HG03060 (cell line): ENCODE measurements at regions not wholly inside any gene's neighbourhood (a gene's known extent, or its start where the extent isn't known, plus 50 kb on each side); places are given as distances from the start of the nearest gene placed in this dataset.
"Not testable (repeated sequence)": the region's sequence is repeated elsewhere in the genome, so short reads cannot be mapped to it uniquely, and the experiment has no call there.

Experiments used
- ATAC-seq: cut with Tn5 transposase; IDR thresholded peaks from one replicate; pipeline ENCODE4 v1.9.1; 2021; ENCODE audit warnings: low read depth, moderate number of reproducible peaks; ENCODE audit not compliant: unreplicated experiment

DNA sequence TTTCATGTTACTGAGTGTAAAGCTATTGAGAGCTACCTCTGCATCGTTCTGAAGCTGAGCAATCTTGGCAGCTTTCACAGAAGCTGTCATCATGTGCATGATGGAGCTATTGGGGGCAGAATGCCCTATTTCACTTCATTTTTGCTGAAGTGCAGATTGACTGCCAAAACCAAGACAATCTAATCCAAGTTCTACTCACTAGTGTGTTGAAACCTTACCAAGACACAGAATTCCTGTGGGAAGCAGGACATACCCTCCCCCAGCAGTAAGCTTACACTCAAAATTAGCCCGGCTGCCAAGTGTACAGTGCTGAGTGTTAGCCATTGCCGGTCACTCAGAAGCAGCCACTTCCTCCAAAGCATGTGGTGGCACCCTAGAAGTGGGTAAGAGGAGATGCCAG lies 177.3 kb upstream of the TENT5A start:
- ATAC-seq = no peak

DNA sequence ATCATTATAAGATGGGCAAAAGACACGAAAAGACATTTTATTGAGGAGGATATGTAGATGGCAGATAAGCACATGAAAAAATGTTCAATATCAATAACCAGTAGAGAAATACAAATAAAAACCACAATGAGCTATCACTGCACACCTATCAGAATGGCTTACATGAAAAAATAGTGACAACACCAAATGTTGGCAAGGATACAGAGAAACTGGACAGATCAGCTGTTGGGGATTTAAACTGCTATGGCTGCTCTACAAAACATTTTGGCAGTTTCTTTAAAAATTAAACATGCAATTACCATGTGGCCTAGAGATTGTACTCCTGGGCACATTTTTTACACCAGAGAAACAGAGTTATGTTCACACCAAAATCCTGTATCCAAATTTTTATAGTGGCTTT lies 172.7 kb upstream of the TENT5A start:
- no peak for ATAC-seq

DNA sequence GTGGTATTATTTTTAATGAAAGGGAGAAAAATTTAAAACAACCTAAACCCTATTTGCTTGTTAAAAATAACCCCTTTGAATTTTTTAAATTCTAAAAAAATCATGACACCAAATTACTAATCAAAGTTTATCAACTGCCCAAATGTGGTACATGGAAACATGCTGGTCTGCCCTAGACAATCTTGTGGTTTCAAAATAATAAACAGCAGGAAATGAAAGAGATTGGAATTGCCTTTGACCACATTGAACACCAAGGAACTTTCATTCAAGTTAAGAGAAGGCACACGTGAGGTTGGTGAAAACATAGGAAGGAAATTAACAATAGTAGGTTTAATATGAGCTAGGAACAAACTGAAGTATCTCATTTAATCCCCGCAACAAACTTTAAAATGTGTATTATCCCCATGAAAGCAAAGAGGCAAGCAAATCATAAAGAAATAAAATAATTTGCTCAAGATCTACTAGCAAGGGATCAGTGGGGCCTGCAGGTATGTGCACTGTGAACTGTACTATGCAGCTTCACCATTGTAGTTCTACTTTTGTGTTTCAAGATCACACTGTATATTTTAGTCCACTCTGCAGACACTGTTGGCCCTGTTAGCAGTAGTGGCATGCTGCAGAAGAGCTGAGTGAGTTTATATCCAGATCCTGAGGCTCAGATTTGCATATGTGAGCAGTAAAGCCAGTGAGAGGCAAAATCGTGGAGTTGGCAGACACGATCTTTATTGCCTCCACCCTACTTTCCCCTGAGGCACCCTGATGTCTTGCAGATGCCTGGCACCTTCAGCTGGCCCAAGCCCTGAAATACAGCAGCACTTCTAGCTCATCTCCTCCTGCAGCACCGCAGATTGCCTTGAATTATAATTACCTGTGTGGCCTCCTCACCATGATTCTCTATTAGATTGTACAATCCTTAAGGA lies 157.8 kb upstream of the TENT5A start:
- ATAC-seq = no peak

DNA sequence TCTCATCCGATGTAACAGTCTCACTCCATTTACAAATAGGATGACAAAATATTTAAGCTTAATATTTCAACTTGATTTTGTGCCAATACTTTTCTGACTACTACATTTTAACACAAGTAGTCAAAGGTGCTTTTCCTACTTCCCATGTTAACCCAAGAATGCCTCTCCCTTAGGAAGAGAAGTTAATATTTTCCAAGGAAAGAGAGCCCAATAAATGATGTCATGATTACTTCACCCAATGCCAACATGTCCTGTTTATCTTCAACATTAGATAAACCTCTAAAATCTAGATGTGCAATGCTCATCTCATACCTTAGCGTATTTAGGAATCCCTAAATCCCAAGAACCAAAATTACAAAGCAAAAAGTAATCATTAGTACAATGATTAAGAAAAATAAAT lies 156.7 kb upstream of the TENT5A start:
- no peak for ATAC-seq

DNA sequence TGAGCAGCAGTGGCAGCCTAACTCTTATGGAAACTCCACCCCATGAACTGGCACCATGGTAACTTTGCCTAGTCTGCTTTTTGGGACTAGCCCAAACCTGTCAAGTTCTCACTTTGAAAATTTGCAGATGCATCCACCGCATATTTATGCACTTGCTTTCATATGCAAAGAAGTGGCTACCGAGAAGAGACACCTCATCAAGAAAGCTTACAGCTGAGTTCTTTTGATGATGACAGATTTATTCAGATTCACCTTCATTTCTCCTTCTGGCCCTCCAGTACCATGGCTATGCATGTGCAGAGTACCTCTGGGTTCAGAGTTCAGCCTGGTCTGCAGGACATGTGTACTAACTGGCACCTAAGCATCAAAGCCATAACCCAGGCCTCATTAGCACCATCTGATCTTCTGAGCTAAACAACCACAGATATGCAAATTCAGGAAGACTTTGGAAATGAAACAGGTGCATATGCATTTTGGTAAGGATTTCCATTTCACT lies 154.3 kb upstream of the TENT5A start:
- peak; percentile 68 for ATAC-seq

DNA sequence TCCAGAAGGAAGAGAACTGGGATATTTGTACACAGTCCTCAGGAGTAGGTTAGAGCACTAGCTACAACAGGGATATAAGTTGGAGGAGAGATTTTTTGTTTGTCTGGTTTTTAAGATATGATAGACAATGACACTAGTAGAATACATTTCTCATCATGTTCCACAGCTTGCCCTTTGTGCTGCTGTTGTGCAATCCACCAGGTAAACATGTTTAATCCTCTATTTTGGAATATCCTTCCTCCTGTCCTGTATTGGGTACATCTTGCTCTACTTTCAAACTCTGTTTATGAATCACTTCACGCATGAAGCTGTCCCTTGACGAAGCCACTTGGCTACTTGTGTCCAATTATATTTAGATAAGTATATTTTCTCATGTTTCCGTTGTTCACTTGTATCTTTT lies 153.6 kb upstream of the TENT5A start:
- ATAC-seq = no peak

DNA sequence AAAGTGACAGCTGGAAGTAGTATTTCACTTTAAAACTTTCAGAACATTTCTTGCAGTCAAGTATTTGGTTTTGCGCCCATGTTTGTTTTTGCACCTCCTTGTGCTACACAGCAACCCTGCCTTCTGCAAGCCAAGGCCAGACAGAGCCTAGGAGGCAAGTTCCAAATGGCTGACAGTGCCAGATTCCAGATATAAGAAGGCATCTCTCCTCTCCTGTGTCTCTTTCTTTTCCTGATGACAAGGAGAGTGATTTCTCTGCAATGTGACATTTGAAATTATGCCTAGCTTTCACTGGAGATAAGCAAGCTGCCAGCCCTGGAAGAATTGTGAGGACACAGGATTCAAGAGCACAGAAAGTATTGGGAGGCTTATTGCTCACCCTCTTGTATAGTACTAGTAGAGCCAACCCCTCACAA lies 149.1 kb upstream of the TENT5A start:
- ATAC-seq = no peak

DNA sequence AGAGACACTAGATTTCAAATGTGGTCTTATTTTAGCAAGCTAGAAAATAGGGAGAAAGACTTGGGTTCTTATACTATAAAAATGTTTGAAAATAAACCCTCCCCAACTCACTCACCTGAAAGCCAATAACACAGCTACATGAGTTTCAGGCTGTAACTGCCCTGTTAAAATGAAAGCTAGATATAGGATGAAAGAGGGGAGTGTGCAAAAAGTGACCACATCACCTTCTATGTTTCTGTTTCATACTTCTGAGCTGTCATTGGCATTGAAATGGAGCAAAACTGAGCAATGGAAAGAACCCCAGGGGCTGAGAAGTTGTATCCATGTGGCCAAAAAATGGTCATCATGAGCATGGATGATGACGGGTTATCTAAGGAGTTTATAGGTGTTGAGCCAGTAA lies 148.1 kb upstream of the TENT5A start:
- ATAC-seq = peak; percentile 54

DNA sequence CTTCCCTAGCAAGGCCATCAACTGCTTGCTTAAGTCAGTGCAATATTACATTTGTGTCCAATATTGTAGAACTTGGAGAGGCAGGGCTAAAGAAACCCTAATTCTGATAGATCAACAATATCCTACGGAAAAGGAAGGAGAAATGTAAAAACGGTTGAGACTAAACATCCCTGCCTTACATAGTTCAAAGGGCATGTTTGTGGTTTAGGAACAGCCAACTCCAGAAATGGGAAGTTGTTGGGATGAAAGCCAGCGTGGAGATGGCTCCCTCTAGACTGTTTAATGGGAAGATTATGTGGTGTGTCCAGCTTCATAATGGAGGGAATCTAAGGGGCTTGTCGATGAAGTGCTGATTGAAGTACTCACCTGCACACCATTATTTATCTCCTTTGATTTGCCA lies 145.3 kb upstream of the TENT5A start:
- ATAC-seq = no peak

DNA sequence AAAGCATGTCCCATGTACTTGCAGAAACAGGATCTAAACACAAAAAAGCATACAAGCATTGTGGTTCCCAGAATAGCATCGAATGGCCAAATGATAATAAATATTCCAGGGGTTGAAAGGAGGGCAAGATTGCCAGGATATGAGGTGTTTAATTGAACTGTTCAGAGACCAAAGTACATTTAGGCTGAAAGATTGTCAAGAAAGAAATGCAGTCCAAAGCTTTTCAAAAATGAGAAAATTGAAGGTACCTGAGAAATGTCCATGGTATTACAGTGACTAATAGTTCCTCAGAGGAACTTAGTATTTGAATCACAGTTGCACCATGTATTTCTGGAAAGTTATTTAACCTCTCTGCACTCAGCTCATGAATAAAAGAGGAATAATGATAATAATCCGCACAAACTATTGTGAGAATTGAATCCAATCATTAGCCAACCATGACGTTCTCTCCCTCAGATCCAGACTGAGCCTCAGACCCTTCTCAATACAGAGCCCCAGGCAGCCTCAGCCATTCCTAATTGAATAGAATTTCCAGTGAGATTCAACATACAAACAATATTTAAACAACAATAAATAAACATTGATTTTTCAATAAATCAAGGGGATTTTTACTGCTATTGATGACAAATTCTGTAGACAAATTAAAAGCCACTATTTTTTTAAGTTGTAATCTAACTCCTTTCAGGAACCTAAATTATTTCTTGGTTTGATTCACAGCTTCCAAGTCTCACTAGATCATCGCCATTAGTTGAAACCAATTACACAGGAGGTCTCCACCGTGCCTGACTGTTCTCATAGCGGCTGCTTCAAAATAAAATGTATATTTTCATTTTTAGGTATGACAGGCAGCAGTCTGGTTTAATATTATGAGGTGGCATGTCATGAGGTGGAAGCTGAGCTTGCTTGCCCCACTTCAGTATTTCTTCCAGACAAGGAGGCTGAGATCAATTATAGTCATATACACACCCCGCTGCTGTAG lies 144.3 kb upstream of the TENT5A start:
- ATAC-seq = no peak

DNA sequence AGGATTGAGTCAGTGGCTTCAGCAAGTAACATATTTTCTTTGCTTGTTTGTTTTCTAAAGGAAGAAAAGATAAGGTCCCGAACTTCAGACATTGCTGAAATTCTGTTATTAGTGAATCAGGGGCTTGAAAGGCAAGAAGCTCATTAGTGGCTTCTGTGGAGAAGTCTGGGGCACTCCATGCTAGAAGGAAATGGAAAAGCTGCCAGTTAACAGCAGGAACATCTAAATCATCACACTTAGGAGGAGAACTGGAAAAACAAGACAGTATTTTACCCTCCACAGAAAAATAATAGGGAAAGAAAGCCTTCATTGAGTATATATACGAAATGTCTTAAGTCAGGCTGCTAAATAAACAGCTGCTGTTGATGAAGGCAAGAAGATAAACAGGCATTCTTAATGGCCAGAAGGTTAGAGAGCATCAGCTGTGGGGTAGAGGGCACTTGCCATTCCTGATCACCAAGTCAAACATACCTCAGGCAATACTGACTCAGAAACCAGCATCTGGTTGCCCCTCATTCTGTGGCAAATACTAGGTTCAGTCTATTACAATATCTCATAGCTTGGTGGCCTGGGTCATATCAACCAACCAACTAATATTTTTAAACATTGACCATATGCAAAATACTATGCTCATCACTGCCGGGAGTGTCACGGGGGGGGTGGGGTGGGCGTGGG lies 143.2 kb upstream of the TENT5A start:
- no peak for ATAC-seq

DNA sequence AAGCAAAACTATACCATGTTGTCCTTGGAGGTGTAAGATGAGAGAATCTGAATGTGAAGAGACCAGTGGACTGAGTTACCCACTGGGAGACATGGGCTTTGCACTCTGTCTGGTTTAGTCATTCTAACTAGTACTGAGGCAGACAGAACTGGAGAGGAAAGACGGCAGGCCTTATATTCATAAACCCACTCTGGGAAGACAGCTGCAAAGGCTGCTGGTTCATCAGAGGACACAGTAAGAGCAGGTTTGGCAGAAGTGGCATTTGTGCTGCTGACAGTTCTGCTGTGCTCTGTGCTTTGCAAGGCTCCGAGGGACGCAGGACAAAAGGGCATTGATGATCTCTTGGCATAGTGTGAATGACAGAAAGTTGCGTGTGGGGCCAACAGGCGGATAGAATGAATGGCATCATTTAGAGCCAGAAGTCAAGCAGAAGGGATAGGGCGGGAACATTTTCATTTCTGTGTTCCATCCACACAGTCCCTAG lies 142.3 kb upstream of the TENT5A start:
- no peak for ATAC-seq

DNA sequence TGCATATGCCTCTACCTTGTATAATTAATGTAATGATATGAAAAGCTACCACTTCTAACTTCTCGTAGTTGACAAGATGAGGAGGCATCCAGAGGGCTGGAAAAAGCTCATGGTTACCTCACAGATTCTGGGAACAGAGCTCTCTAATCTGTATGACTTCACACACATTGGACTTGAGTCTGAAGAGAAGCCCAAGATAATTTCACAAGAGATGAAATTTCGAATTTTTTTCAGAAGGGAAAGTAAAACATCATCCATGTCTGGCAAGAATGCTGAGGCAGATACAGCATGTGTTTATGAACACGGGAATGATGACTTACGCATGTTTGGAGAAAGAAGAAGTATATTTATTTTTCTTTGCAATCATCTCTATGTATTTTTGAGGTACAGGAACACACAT lies 141.8 kb upstream of the TENT5A start:
- ATAC-seq = no peak

DNA sequence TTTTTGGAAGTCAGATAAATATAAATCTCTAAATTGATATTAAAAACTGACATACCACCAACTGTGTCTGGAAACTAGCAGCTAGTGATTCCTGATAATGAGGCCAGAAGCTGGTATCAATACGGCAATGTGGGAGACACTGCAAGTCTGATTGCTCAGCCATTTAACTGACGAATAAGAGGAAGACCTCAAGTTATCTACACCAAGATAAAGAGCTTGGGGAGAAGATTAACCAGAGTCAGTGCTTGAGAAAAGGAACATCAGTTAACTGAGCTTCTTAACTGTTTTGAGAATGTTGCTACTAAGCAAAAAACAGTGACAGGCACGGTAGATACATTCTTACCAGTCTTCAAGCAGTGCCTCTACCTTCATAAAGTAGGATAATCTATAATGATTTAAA lies 140.4 kb upstream of the TENT5A start:
- no peak for ATAC-seq

DNA sequence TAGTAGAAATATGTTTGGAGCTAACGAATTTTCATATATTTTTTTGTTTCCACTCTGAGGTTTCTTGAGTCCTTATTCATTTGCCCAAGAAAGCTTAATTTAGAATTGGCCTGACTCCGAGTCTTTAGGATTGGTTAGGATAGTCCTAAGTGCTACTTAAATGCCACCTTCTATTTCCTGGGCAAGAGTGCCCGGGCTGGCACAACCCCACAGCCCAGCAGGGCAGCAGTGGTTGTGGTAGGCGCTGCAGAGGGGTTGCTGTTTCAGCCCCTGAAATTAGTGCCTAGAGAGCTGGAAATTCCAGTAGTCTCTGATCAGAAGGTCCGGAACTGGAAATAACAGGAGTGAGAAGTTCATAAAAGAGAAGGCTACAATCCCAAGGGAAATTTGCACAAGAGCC lies 139.4 kb upstream of the TENT5A start:
- ATAC-seq = no peak

DNA sequence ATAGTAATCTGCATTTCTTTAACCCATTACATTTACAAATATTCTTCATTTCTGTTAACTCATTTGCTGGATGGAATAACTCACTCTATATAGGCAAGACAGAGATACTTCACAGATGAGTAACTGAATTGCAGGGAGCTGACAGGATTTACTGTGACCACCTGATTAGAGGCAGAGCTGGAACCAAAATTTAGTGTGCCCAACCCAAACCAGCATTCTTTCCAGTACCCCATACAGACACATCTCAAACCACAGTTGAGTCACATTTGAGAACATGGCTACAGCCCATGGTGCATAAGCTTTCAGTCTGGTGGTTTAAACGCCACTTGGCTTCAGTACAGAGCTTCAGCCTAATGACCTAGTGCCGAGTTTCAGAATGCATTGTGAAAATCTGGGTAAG lies 138.4 kb upstream of the TENT5A start:
- ATAC-seq = no peak

DNA sequence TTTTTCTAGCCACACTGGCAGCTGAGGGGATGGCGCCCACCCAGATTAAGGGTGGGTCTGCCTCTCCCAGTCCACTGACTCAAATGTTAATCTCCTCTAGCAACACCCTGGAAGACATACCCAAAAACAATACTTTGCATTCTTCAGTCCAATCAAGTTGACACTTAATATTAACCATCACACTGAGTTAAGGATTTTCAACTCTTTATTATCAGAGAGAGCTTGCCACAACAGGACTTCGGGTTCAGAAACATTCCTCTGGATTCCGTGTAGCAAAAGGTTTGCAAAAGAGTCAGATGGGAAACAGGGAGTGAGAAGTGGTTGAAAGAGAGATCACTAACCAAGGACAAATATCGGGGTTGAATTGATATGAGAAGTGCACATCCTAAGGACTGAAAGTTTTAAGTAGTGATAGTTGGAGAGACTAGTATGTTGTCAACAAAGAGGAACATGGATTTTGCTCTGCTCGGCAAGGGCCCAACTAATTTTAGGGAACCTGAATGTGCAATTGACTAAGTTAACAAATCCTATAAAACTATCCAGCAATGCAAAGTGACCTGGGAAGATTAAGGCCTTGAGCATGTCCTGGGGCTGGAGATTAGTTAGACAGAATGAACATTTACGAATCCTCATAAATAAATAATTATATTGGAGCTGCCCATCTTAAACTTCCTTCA lies 137.0 kb upstream of the TENT5A start:
- ATAC-seq = no peak

DNA sequence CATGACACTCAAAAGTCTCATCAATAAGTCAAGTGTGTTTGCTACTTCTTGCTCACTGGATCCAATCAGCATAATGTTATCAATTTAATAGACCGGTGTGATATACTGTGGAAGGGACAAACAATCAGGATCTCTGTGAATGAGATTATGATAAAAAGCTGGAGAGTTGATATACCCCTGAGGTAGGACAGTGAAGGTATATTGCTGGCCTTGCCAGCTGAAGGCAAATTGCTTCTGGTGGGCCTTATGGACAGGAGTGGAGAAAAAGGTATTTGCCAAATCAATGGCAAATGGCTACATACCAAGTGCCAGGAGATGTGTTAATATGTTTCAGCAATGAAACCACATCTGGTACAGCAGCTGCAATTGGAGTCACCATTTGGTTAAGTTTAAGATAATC lies 134.4 kb upstream of the TENT5A start:
- not testable (repeated sequence) for ATAC-seq

DNA sequence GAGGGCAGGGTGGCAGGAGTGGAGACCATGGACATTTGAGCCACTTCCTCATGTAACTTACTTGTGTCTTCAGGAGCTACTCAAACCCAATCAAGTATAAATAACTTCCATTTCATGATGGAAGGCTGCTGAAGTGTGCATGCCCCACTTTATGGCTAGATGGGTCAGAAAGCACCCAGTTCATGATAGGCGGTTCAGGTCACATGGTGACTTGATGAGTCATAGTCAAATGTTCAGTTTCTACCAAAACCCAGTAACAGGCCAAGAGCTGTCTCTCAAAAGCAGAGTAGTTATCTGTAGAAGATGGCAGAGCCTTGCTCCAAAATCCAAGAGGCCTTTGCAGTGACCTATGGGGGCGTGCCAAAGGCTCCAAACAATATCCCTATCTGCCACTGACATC lies 133.7 kb upstream of the TENT5A start:
- no peak for ATAC-seq

DNA sequence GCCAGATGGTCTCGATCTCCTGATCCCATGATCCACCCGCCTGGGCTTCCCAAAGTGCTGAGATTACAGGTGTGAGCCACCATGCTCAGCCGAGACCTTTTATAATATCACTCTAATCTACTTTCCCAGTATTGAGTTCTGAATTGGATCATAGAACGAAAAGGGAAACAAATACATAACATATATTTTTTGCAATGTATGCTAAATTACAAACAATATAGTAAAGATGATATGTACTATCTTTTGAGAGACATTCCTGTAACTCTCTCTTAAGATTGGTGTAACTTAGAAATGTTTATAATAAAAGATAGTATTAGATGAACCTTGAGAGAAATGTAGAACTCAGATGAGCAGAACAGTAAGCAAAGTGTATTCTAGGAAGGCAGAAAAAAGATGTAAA lies 129.2 kb upstream of the TENT5A start:
- no peak for ATAC-seq
